ENCODE measurements at regions not wholly inside any gene's neighbourhood (a gene's known extent, or its start where the extent isn't known, plus 50 kb on each side); places are given as distances from the start of the nearest gene placed in this dataset.

DNA sequence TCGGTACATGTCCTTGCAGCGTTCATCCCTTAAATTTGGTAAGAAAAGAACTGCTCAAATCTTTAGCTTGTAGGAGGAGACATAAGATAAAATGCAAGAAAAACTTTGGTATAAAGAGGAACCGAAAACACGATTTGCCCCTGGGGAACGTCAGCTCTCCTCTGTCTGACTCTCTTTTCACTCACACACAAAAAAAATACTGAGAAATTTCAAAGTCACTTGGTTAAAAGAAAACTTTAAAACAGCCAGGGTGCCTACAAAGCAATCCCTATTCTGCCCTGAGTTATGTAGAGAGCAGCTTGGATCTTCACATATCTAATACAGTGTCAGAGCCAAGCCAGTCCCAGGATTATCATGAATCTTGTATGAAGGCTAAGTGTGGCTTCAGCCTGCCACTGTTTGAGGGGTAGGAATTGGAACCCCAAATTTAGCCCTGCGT lies 248.5 kb upstream of the CXXC4 start:
- ATAC-seq (ENCODE audit: insufficient read depth, low FRiP score) (no peak), DNase-seq (no peak)
- Histone ChIP-seq H3K9ac (ENCODE audit: insufficient read depth in 1 of 2, low read length in 2 of 2) (no peak overlapping the region), H3K4me1 (ENCODE audit: control insufficient read depth in 5 of 5, insufficient read depth in 5 of 5, low read length in 5 of 5) (peaks cover 0 to 7% (median 0%) of the 10 kb centered on the region in 5 donors), H3K9me3 (ENCODE audit: control insufficient read depth in 4 of 4, insufficient read depth in 3 of 4, low read length in 3 of 4) (no peaks in the 10 kb centered on the region), H3K27me3 (ENCODE audit: control insufficient read depth in 3 of 3, insufficient read depth in 3 of 3, low read length in 2 of 3) (no peaks in the 10 kb centered on the region), H3K4me3 (no peak overlapping the region), H3K36me3 (ENCODE audit: control insufficient read depth in 4 of 4, insufficient read depth in 4 of 4, low read length in 4 of 4) (no peaks in the 10 kb centered on the region), H3K27ac (ENCODE audit: low read depth in 1 of 2, low read length in 1 of 2) (no peak overlapping the region)
- TF ChIP-seq, protein P1, sequence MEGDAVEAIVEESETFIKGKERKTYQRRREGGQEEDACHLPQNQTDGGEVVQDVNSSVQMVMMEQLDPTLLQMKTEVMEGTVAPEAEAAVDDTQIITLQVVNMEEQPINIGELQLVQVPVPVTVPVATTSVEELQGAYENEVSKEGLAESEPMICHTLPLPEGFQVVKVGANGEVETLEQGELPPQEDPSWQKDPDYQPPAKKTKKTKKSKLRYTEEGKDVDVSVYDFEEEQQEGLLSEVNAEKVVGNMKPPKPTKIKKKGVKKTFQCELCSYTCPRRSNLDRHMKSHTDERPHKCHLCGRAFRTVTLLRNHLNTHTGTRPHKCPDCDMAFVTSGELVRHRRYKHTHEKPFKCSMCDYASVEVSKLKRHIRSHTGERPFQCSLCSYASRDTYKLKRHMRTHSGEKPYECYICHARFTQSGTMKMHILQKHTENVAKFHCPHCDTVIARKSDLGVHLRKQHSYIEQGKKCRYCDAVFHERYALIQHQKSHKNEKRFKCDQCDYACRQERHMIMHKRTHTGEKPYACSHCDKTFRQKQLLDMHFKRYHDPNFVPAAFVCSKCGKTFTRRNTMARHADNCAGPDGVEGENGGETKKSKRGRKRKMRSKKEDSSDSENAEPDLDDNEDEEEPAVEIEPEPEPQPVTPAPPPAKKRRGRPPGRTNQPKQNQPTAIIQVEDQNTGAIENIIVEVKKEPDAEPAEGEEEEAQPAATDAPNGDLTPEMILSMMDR (IDR thresholded peaks at IDR 0.05; ENCODE audit: control extremely low read depth, extremely low read depth): no peak
- 78 to 92% methylated on average over 6 of the region's 6 CpGs for WGBS, 2 donors

DNA sequence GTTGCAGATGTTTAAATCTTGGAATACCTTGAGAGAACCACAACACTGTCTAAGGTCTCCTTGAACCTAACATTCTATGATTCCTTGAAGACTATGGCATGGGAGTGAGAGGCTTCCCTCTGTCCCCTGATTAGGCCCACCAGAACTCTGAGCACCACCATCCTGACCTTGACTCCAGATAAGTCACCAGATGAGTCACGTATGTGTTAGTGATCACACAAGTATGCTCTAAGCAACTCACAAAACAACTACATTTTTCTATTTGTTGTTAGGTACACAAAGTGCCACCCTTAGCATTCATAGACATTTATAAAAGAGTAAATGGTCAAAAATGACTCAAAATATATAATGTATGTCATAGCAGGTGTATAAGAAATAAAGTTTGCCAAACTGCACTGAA lies 252.9 kb upstream of the CXXC4 start:
- H3K27ac ChIP-seq (ENCODE audit: low read depth in 1 of 2, low read length in 1 of 2): no peak overlapping the region
- H3K27me3 ChIP-seq (ENCODE audit: control insufficient read depth in 3 of 3, insufficient read depth in 3 of 3, low read length in 2 of 3): no peaks in the 10 kb centered on the region
- ATAC-seq (ENCODE audit: insufficient read depth, low FRiP score): no peak
- no peaks in the 10 kb centered on the region for H3K36me3 ChIP-seq (ENCODE audit: control insufficient read depth in 4 of 4, insufficient read depth in 4 of 4, low read length in 4 of 4)
- 78 to 79% methylated on average over 1 of the region's 1 CpG for whole genome bisulfite sequencing, 2 donors
- H3K9me3 ChIP-seq (ENCODE audit: control insufficient read depth in 4 of 4, insufficient read depth in 3 of 4, low read length in 3 of 4): no peaks in the 10 kb centered on the region
- H3K4me3 ChIP-seq: no peak overlapping the region
- H3K4me1 ChIP-seq (ENCODE audit: control insufficient read depth in 5 of 5, insufficient read depth in 5 of 5, low read length in 5 of 5): peaks cover 0 to 12% (median 0%) of the 10 kb centered on the region in 5 donors
- DNase-seq: no peak
- TF ChIP-seq, protein P1 (IDR thresholded peaks at IDR 0.05; ENCODE audit: control extremely low read depth, extremely low read depth): no peak
- H3K9ac ChIP-seq (ENCODE audit: insufficient read depth in 1 of 2, low read length in 2 of 2): no peak overlapping the region

DNA sequence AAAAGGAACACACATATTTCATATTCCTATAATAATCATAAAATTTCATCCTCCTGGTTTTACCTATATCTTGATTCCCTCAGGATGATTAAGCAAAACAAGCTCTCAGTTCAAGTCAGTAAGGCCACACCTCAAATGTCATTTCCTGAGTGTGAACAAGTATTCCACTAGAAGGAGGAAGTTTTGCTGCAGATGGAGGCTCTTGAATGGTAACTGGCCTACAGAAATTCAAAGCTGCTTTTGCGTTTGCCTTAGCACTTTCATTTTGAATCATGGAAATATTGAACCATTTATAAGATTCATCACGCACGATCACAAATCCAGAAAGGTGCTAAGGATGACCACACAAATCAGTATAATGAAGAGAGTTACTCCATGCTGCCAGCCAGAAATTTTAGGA lies 254.4 kb upstream of the CXXC4 start:
- DNase-seq (no peak), ATAC-seq (ENCODE audit: insufficient read depth, low FRiP score) (no peak)
- H3K36me3 ChIP-seq (ENCODE audit: control insufficient read depth in 4 of 4, insufficient read depth in 4 of 4, low read length in 4 of 4): no peaks in the 10 kb centered on the region
- TF ChIP-seq, protein P1 (IDR thresholded peaks at IDR 0.05; ENCODE audit: control extremely low read depth, extremely low read depth): no peak
- H3K9ac ChIP-seq (ENCODE audit: insufficient read depth in 1 of 2, low read length in 2 of 2): no peak overlapping the region
- H3K27me3 ChIP-seq (ENCODE audit: control insufficient read depth in 3 of 3, insufficient read depth in 3 of 3, low read length in 2 of 3): no peaks in the 10 kb centered on the region
- no peak overlapping the region for H3K27ac ChIP-seq (ENCODE audit: low read depth in 1 of 2, low read length in 1 of 2)
- WGBS, 2 donors: 63 to 67% methylated on average over 3 of the region's 3 CpGs
- H3K4me1 ChIP-seq (ENCODE audit: control insufficient read depth in 5 of 5, insufficient read depth in 5 of 5, low read length in 5 of 5): peaks cover 0 to 12% (median 0%) of the 10 kb centered on the region in 5 donors
- H3K9me3 ChIP-seq (ENCODE audit: control insufficient read depth in 4 of 4, insufficient read depth in 3 of 4, low read length in 3 of 4): no peaks in the 10 kb centered on the region
- H3K4me3 ChIP-seq: no peak overlapping the region

DNA sequence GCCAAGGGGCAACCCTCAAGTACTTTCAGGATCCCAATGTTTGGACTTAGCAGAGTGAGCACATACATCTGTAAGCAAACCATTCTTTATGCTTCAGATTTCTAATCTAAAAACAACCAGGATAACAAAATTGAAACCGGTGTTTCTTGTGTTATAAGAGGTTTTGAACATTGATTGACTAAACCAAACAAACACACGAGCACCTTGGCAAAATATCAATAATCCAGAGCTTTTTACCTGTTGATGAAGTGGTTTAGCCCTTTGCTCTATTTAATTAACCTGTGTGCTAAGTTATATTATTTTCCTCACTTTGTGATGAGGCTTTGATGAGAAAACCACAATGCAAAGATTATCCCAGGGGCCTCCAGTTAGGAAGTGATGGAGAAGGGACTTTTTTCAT lies 255.3 kb upstream of the CXXC4 start:
- DNase-seq (no peak), ATAC-seq (ENCODE audit: insufficient read depth, low FRiP score) (no peak)
- Histone ChIP-seq H3K36me3 (ENCODE audit: control insufficient read depth in 4 of 4, insufficient read depth in 4 of 4, low read length in 4 of 4) (no peaks in the 10 kb centered on the region), H3K27ac (ENCODE audit: low read depth in 1 of 2, low read length in 1 of 2) (no peak overlapping the region), H3K9me3 (ENCODE audit: control insufficient read depth in 4 of 4, insufficient read depth in 3 of 4, low read length in 3 of 4) (no peaks in the 10 kb centered on the region), H3K4me3 (no peak overlapping the region), H3K9ac (ENCODE audit: insufficient read depth in 1 of 2, low read length in 2 of 2) (no peak overlapping the region), H3K27me3 (ENCODE audit: control insufficient read depth in 3 of 3, insufficient read depth in 3 of 3, low read length in 2 of 3) (no peaks in the 10 kb centered on the region), H3K4me1 (ENCODE audit: control insufficient read depth in 5 of 5, insufficient read depth in 5 of 5, low read length in 5 of 5) (peaks cover 0 to 12% (median 0%) of the 10 kb centered on the region in 5 donors)
- WGBS, 2 donors: 55 to 76% methylated on average over 2 of the region's 2 CpGs
- TF ChIP-seq, protein P1 (IDR thresholded peaks at IDR 0.05; ENCODE audit: control extremely low read depth, extremely low read depth): no peak

Measured in lung (tissue), 11 donors.